Stimulated activated naive CD4-positive, alpha-beta T cell (primary cell): ENCODE measurements at regions not wholly inside any gene's neighbourhood (a gene's known extent, or its start where the extent isn't known, plus 50 kb on each side); places are given as distances from the start of the nearest gene placed in this dataset.

Source experiments
- DNase-seq, 6 experiments: peaks; one replicate each; lab custom pipeline; 2025; lab: John Stamatoyannopoulos, UW

DNA sequence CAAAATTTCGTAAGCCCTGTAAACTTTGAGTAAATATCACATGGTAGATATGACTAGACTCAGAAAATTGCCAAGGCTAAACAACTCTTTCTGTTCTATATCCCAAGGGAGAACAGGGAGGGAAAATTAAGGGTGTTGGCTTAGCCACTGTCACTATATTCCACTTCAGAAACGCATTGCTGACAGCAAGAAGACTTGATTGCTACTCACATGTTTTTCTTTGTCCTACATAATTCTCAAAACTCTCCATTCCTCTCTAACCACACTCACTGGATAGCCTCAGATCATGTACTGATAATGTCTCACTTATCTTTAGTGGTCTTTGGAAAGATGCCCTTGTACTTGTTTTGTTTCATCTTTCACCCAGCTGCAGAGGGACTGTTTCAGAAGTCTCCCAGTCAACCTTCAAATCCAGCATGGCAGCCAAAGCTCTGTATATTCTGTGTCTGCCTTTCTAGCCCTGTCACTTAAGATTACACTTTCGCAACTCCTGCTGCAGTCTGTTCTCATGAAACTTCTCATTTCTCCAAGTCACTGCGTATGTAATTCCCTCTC lies 582.4 kb upstream of the FZD8 start:
- DNase-seq: no peak

DNA sequence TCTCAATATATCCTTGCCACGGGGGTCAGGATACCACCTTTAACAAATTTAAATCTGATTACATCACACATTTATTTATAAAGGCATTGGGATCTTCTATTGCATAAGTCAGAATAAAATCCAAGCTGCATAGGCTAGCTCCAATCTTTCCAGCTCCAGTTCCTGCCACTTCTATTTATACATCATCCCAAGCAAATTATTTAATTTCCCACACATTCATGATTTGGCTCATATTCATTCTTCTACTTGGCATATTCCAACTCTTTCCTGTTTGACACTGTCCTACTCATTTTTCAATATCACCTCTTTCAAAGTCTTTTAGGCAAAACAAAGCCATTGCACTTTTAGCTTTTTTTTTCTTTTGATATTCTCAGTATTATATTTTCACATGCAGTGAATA lies 579.0 kb upstream of the FZD8 start:
- no peak for DNase-seq

DNA sequence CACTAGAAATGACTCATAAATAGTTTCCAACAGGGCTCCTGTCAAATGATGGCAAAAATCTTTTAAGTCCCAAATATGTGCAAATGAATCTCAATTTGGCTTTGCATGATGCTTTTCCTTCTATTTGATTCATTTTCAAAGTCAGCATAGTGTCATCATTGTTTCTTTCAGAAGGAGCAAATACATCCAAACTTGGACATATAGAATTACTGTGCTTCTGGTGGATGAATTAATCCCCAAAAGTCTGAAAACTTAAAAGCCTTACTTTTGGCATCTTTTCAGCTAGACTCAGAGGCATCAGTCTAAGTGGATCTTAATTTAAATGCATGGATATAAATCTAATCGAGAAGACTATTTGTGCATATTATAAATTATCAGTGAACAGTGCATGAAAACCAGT lies 578.1 kb upstream of the FZD8 start:
- DNase-seq: no peak

- DNase-seq: no peak
Measured at GRCh38 chr10:36211856-36212255, 569.8 kb upstream of the FZD8 start.

DNA sequence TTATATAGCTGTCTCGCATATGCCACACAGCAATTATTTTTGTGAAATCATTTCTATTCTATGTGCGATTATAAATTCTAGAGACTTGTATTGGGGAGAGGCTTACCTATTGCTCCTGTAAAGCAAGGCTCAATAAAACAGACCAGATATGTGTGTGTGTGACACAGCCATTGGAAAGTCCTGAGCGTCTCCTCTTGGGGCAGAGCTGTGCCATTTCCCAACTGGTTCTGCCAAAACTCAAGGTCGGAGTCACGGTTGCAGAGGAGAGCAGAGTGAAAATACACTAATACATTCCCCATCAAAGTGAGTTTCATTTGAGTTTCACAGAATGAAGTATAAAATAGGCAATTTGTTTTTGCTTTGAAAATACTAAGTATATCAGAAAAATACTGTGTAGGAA lies 567.4 kb upstream of the FZD8 start:
- DNase-seq: no peak

DNA sequence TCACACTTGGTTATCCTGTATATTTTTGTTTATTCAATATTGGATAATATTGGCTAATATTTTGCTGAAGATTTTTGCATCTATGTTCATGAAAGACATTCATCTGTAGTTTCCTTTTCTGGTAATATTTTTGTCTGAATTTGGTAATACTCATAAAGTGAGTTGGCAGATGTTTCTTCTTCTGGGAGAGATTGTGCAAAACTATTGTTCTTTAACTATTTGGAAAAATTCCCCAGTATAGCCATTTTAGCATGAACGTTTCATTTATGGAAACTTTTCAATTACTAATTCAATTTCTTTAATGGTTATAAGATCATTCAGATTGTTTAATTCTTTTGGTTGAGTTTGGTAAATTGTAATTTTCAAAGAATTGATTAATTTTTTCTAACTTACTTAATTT lies 560.8 kb upstream of the FZD8 start:
- no peak for DNase-seq

- no peak for DNase-seq
Measured at GRCh38 chr10:36200577-36200976, 558.5 kb upstream of the FZD8 start.

DNA sequence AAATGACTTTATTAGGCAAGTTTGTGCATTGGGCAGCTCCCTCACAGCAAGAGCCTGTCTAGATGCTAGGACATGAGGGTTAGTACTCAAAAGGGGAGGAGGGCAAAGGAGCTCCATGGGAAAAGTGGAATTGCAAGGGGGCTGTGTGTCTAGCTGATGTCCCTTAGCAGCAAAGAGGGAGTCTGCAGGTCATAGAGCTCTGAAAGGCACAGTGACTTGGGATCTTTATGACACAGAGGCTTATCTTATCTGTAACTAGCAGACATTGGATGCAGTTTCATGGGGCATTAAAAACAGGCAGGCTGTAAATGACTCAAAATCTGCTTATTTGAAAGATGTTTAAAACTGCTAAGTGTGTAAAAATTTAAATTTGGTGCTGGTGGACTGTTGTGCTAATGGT lies 556.2 kb upstream of the FZD8 start:
- no peak for DNase-seq

DNA sequence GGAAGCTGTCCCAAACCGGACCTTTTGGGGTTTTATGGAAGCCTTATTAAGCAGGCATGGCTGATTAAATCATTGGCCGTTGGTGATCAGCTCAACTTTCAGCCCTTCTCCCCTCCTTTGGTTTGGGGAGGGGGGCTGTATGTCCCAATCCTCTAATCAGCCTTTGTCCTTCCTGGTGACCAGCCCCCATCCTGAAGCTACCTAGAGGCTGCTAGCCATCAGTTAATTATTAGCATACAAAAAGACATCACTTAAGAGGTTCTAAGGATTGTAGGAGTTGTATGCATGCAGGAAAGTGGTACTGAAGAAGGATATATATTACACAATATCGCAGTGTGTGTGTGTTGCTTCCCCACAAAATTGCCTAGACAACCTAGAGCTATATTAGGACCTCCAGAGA lies 553.3 kb upstream of the FZD8 start:
- no peak for DNase-seq

- no peak for DNase-seq
Measured at GRCh38 chr10:36194276-36194675, 552.2 kb upstream of the FZD8 start.

DNA sequence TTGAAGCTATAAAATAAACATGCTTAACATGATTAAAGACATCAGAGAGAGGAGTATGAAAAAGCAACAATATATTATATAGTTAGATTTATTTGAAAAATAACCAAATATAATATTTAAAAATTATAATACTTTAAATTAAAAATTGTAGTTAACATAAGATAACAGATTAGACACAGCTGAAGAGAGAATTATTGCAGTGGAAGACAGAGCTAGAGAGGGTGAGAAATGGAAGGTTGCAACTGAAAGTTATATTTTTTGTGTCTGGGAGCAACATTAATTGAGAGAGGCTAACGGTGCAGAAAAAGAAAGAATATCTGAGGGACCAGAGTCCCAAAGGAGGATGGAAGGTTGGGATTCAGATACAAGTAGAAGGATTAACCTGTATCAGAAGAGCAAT lies 548.9 kb upstream of the FZD8 start:
- DNase-seq: no peak

- DNase-seq: no peak
Measured at GRCh38 chr10:36188461-36188860, 546.4 kb upstream of the FZD8 start.

- no peak for DNase-seq
Measured at GRCh38 chr10:36188080-36188453, 546.0 kb upstream of the FZD8 start.

DNA sequence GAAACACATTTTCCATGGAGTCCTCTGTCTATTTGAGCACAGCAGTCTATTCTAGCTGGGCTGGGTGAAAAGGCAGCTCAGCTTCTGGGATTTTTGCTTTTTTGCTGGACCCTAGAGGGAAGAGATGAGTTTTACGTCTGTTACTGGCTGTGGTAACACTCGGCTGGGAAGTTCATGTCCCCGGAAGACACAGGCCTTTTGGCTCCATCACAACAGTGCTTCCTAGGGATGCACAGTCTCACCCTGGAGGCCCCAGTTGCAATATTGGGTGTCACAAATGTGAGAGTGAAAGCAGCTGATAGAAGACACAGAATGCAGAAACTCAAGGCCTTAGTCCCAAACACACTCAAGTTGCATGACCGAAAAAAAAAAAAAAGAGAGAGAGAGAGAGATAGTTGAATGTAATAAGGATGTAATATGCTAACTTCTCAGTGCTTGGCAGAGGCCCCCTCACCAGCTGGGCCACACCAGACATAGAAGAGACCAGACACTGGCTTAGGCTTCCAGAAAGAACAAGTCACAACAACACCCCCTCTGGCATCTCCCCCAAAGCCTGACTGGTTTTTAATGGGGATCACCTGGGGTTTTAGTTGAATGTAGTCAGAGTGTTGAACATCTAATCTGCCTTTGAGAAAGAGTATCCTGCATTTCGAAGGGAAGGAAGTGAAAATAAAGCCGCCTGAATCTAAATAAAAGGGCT lies 545.4 kb upstream of the FZD8 start:
- DNase-seq: no peak

- no peak for DNase-seq
Measured at GRCh38 chr10:36185097-36185496, 543.0 kb upstream of the FZD8 start.

DNA sequence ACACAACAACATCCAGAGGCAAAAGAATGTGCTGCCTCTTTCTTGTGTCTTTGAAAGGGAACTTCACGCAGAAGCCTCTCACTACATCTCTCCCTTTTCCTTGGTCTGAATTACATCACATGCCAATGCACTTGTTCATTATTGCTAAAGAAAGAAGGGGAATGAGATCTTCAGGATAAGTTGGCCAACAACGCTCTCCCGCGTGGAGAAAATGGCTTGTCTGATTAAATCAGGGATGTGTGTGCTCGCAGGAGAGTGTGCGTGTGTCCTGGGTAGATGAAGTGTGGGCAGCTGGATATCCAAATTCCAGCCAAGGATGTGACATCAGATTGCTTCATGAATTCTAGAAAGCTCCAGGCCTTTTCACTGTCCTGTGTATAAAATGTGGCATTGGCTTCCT lies 541.6 kb upstream of the FZD8 start:
- DNase-seq: no peak

DNA sequence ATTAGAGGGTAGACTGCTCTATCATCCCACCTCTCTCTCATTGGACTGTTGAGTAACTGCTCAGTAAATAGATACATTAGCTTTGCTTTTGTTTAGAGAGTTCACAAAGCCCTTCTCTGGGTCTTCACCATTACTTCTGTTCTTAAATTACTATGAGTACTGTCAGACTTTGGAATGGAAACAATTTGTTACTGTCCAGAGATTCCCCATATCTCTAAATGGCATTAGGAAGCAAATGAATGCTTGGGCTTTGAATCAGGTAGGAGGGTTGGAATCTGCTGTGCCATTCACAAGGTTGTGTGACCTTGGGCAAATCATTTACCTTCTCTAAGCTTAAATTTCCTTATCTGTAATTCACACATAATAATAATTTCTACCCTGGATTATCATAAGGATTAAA lies 541.0 kb upstream of the FZD8 start:
- no peak for DNase-seq

GRCh38 chr10:36182606-36183005 lies 540.5 kb upstream of the FZD8 start:
- no peak for DNase-seq

GRCh38 chr10:36182179-36182566 lies 540.1 kb upstream of the FZD8 start:
- no peak for DNase-seq

DNA sequence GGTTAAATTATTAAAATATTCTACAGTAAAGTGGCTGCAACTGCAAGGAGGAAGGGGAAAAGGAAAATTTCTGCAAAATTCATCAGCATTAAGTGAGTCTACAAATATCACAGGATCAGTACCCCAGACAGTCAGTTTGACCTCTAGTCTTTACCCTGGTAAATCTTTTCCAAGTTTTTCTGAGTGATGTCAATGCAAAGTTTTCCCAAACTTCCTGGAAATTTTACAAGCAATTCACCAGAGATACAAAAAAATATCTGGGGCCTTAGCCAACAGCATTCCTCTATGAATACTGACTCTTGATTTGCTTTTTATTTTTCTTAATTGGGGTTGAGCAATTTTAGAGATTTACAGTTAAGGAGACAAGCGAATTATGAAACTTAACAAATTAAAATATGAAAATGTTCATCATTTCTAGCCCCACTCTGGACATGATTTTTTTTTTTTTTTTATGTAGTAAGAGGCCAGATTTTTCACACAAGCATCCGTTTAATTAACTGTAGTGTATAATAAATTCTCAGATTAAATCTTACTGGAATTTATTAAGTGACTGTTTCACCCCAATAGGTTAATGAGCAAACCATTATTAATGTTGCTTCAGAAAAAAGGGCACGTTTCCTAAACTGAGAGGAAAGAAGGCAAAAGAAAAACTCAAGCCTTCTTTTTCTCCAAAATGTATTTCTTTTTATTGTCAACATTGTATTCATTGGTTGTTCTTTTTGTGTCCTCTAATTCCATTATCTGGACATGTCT lies 539.5 kb upstream of the FZD8 start:
- DNase-seq: no peak

- DNase-seq: no peak
Measured at GRCh38 chr10:36178616-36179015, 536.5 kb upstream of the FZD8 start.

DNA sequence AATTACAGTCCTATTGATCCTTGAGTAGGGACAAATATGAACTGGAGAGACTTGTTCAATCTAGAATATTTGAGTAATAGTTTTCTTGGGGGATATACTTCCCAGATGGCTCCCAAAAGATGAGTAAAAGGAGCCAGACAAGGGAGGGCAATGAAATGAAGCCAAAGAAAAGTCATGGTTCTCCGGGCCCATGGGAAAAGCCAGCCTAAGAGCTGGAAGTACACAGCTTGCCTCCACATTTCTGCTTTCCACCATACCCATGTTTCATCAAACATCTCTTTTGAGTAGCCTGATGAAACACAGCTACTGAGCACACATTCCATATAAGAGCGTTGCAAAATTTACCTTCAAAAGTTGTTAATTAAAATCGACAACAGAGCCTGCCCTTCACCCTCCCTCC lies 535.0 kb upstream of the FZD8 start:
- DNase-seq: no peak

DNA sequence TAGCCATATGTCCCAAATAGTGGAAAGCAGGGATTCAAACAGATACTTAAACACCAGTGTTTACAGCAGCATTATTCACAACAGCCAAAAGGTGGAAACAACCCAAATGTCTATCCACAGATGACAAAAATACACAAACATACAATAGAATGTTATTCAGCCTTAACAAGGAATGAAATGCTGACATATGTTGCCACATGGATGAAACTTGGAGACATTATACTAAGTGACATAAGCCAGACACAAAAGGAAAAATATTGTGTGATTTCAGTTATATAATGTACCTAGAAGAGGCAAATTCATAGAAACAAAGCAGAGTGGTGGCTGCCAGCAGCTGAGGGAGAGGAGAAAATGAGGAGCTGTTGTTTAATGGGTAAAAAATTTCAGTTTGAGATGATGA lies 533.9 kb upstream of the FZD8 start:
- DNase-seq: no peak

DNA sequence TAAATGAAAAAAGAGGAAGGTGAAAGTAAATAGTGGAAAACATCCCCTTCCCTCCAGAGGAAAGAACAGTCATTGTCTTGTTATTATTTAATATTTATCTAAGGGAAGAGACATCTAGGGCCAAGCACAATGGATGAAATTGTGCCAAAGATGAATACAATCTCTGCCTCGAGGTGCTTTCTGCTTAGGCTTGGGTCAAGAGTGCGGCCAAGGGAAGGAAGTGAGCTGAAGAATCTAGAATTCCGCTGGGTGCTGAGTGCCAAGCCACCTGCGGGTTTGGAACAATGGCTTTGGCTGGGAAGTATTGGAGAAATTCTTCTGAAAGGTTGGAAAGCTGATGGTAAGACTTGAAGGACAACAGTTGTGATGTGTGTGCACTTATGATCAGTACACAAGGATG lies 531.3 kb upstream of the FZD8 start:
- DNase-seq: no peak
